SK-N-SH treated with all-trans-retinoic acid at 6 μM for 48 hours (cell line): ENCODE measurements at regions not wholly inside any gene's neighbourhood (a gene's known extent, or its start where the extent isn't known, plus 50 kb on each side); places are given as distances from the start of the nearest gene placed in this dataset.

Experiments
- ATAC-seq: fragments of 200-7000 bp; cut with Tn5 transposase; 3 replicates; pipeline ENCODE4 v1.9.1; 2020; ENCODE audit warnings: mild to moderate bottlenecking, moderate library complexity
- ARNTL ChIP-seq: fragments of 450-650 bp; formaldehyde crosslinking; IDR thresholded peaks from 2 replicates; pipeline ENCODE4 v1.5.0; 2020; ENCODE audit warnings: low read depth, mild to moderate bottlenecking, moderate library complexity, borderline replicate concordance
- BACH2 ChIP-seq: fragments of 250-450 bp; sonication (Bioruptor Pico); IDR thresholded peaks from 2 replicates; pipeline ENCODE4 v1.9.0; 2021; ENCODE audit warnings: mild to moderate bottlenecking, borderline replicate concordance
- CREB5 ChIP-seq: fragments of 250-450 bp; sonication (Bioruptor Pico); IDR thresholded peaks from 2 replicates; pipeline ENCODE4 v1.5.1; 2020; ENCODE audit warnings: low read depth, mild to moderate bottlenecking, moderate library complexity
- CSDC2 ChIP-seq: fragments of 250-450 bp; sonication (Bioruptor Pico); IDR thresholded peaks from 2 replicates; pipeline ENCODE4 v1.5.0; 2020; ENCODE audit warnings: mild to moderate bottlenecking, moderate library complexity
- ESRRG ChIP-seq: fragments of 250-450 bp; sonication (Bioruptor Pico); IDR thresholded peaks from 2 replicates; pipeline ENCODE4 v1.6.1; 2021; ENCODE audit warnings: mild to moderate bottlenecking
- GLIS3 ChIP-seq: fragments of 250-450 bp; sonication (Bioruptor Pico); IDR thresholded peaks from 2 replicates; pipeline ENCODE4 v1.5.0; 2020; ENCODE audit warnings: mild to moderate bottlenecking, moderate library complexity
- ISL1 ChIP-seq: fragments of 250-450 bp; sonication (Bioruptor Pico); IDR thresholded peaks from 2 replicates; pipeline ENCODE4 v2.1.2; 2022; ENCODE audit warnings: mild to moderate bottlenecking, moderate library complexity
- PATZ1 ChIP-seq: fragments of 250-450 bp; sonication (Bioruptor Pico); IDR thresholded peaks from 2 replicates; pipeline ENCODE4 v1.8.0; 2020; ENCODE audit warnings: mild to moderate bottlenecking, moderate library complexity, borderline replicate concordance
- POU6F1 ChIP-seq: fragments of 250-450 bp; sonication (Bioruptor Pico); IDR thresholded peaks from 2 replicates; pipeline ENCODE4 v1.8.0; 2021; ENCODE audit warnings: low read depth, mild to moderate bottlenecking, moderate library complexity, borderline replicate concordance
- RARB ChIP-seq: fragments of 250-450 bp; sonication (Bioruptor Pico); IDR thresholded peaks from 2 replicates; pipeline ENCODE4 v1.8.0; 2021; ENCODE audit warnings: mild to moderate bottlenecking, moderate library complexity
- SNAI2 ChIP-seq: fragments of 250-450 bp; sonication (Bioruptor Pico); IDR thresholded peaks from 2 replicates; pipeline ENCODE4 v1.5.0; 2020; ENCODE audit warnings: mild to moderate bottlenecking, moderate library complexity
- TCF4 ChIP-seq: fragments of 250-450 bp; sonication (Bioruptor Pico); IDR thresholded peaks from 2 replicates; pipeline ENCODE4 v1.8.0; 2021; ENCODE audit warnings: mild to moderate bottlenecking, moderate library complexity, borderline replicate concordance
- TOX ChIP-seq: fragments of 250-450 bp; sonication (Bioruptor Pico); IDR thresholded peaks from 2 replicates; pipeline ENCODE4 v1.8.0; 2021; ENCODE audit warnings: mild to moderate bottlenecking, moderate library complexity, borderline replicate concordance
- TSHZ2 ChIP-seq: fragments of 250-450 bp; sonication (Bioruptor Pico); IDR thresholded peaks from 2 replicates; pipeline ENCODE4 v1.5.0; 2020; ENCODE audit warnings: mild to moderate bottlenecking, moderate library complexity
- ZFP3 ChIP-seq: fragments of 250-450 bp; sonication (Bioruptor Pico); IDR thresholded peaks from 2 replicates; pipeline ENCODE4 v1.5.0; 2020; ENCODE audit warnings: mild to moderate bottlenecking, moderate library complexity
- ZFP30 ChIP-seq: fragments of 450-650 bp; formaldehyde crosslinking; IDR thresholded peaks from 2 replicates; pipeline ENCODE4 v1.5.0; 2022; ENCODE audit warnings: mild to moderate bottlenecking, moderate library complexity
- ZNF70 ChIP-seq: fragments of 450-650 bp; formaldehyde crosslinking; IDR thresholded peaks from 2 replicates; pipeline ENCODE4 v1.5.0; 2020; ENCODE audit warnings: mild to moderate bottlenecking, moderate library complexity
- ZNF8 ChIP-seq: fragments of 450-650 bp; formaldehyde crosslinking; IDR thresholded peaks from 2 replicates; pipeline ENCODE4 v1.5.0; 2020; ENCODE audit warnings: mild to moderate bottlenecking, moderate library complexity

GRCh38 chr3:189496375-189497138 lies 134.6 kb upstream of the TP63 start (continued):
- no peak for TF ChIP-seq POU6F1
- no peak for TF ChIP-seq ZFP30
- no peak for TF ChIP-seq BACH2 (CRISPR knock-in tag)
- no peak for TF ChIP-seq ARNTL (CRISPR knock-in tag)
- TF ChIP-seq RARB: no peak
- no peak for TF ChIP-seq TCF4 (CRISPR knock-in tag)
- TF ChIP-seq TSHZ2 (CRISPR knock-in tag): no peak

- no peak for ATAC-seq
- no peak for TF ChIP-seq ZFP3 (CRISPR knock-in tag)
- no peak for TF ChIP-seq POU6F1
- no peak for TF ChIP-seq RARB
- TF ChIP-seq SNAI2 (CRISPR knock-in tag): no peak
- no peak for TF ChIP-seq TCF4 (CRISPR knock-in tag)
- TF ChIP-seq ZNF8 (CRISPR knock-in tag): no peak
- no peak for TF ChIP-seq ISL1 (CRISPR knock-in tag)
- TF ChIP-seq BACH2 (CRISPR knock-in tag): no peak
- no peak for TF ChIP-seq TSHZ2 (CRISPR knock-in tag)
- TF ChIP-seq CREB5: no peak
- TF ChIP-seq PATZ1 (CRISPR knock-in tag): no peak
- no peak for TF ChIP-seq CSDC2 (CRISPR knock-in tag)
- no peak for TF ChIP-seq ZFP30
- TF ChIP-seq ZNF70: no peak
- no peak for TF ChIP-seq ESRRG (CRISPR knock-in tag)
- TF ChIP-seq TOX (CRISPR knock-in tag): no peak
- TF ChIP-seq ARNTL (CRISPR knock-in tag): no peak
- no peak for TF ChIP-seq GLIS3 (CRISPR knock-in tag)
Observed at GRCh38 chr3:189498995-189499704, 132.0 kb upstream of the TP63 start.
